HG03159 (cell line): ENCODE measurements at regions not wholly inside any gene's neighbourhood (a gene's known extent, or its start where the extent isn't known, plus 50 kb on each side); places are given as distances from the start of the nearest gene placed in this dataset.

Experiments
- ATAC-seq: cut with Tn5 transposase; IDR thresholded peaks from one replicate; pipeline ENCODE4 v1.9.1; 2021; ENCODE audit warnings: mild to moderate bottlenecking, moderate library complexity; ENCODE audit not compliant: unreplicated experiment

- no peak for ATAC-seq
Measured at GRCh38 chr4:110878413-110878812, 255.5 kb upstream of the PITX2 start.

GRCh38 chr4:110878956-110879355, 256.1 kb upstream of the PITX2 start:
- ATAC-seq, result no peak

GRCh38 chr4:110886270-110886669, 263.4 kb upstream of the PITX2 start:
- ATAC-seq, result no peak

GRCh38 chr4:110886856-110887255, 264.0 kb upstream of the PITX2 start:
- no peak for ATAC-seq

GRCh38 chr4:110897784-110898183, 274.9 kb upstream of the PITX2 start:
- ATAC-seq, result no peak

- ATAC-seq, result peak; percentile 80
Measured at GRCh38 chr4:110898290-110898689, 275.4 kb upstream of the PITX2 start.

GRCh38 chr4:110900213-110900769, 277.4 kb upstream of the PITX2 start:
- no peak for ATAC-seq

GRCh38 chr4:110902500-110902899, 279.6 kb upstream of the PITX2 start:
- ATAC-seq, result no peak

- no peak for ATAC-seq
Measured at GRCh38 chr4:110904435-110905065, 281.7 kb upstream of the PITX2 start.

- no peak for ATAC-seq
Measured at GRCh38 chr4:110905367-110905766, 282.5 kb upstream of the PITX2 start.

- no peak for ATAC-seq
Measured at GRCh38 chr4:110907801-110908313, 285.0 kb upstream of the PITX2 start.

GRCh38 chr4:110914791-110915190, 291.9 kb upstream of the PITX2 start:
- ATAC-seq, result no peak

GRCh38 chr4:110915301-110915700, 292.4 kb upstream of the PITX2 start:
- no peak for ATAC-seq

GRCh38 chr4:110916505-110916904, 293.6 kb upstream of the PITX2 start:
- ATAC-seq, result no peak

GRCh38 chr4:110917835-110918234, 295.0 kb upstream of the PITX2 start:
- ATAC-seq, result no peak

GRCh38 chr4:110920990-110921389, 298.1 kb upstream of the PITX2 start:
- ATAC-seq, result no peak

- ATAC-seq, result no peak
Measured at GRCh38 chr4:110924761-110925160, 301.9 kb upstream of the PITX2 start.

GRCh38 chr4:110926841-110927400, 304.0 kb upstream of the PITX2 start:
- no peak for ATAC-seq

GRCh38 chr4:110933341-110933740, 310.5 kb upstream of the PITX2 start:
- no peak for ATAC-seq

- no peak for ATAC-seq
Measured at GRCh38 chr4:110944501-110944900, 321.6 kb upstream of the PITX2 start.

GRCh38 chr4:110945600-110945999, 322.7 kb upstream of the PITX2 start:
- no peak for ATAC-seq

- ATAC-seq, result no peak
Measured at GRCh38 chr4:110949542-110949941, 326.7 kb upstream of the PITX2 start.
